Sigmoid colon (tissue), 4 donors: ENCODE measurements at regions not wholly inside any gene's neighbourhood (a gene's known extent, or its start where the extent isn't known, plus 50 kb on each side); places are given as distances from the start of the nearest gene placed in this dataset.

Experiments
- POLR2AphosphoS5 ChIP-seq, 4 donors: sonication (generic); formaldehyde crosslinking; IDR thresholded peaks; one replicate each; pipeline ENCODE4 v1.6.1; 2017; ENCODE audit warnings: antibody characterized with exemption in 4 of 4
- TF ChIP-seq, protein P1 (sequence below), 4 experiments: fragments of 450-650 bp in 3 of 4; fragments of 200-600 bp in 1 of 4; IDR thresholded peaks; one replicate each; pipeline ENCODE4 v1.5.1; 2016 to 2019; ENCODE audit warnings: antibody characterized with exemption in 4 of 4, mild to moderate bottlenecking in 3 of 4, moderate library complexity in 2 of 4

- TF ChIP-seq, protein P1, sequence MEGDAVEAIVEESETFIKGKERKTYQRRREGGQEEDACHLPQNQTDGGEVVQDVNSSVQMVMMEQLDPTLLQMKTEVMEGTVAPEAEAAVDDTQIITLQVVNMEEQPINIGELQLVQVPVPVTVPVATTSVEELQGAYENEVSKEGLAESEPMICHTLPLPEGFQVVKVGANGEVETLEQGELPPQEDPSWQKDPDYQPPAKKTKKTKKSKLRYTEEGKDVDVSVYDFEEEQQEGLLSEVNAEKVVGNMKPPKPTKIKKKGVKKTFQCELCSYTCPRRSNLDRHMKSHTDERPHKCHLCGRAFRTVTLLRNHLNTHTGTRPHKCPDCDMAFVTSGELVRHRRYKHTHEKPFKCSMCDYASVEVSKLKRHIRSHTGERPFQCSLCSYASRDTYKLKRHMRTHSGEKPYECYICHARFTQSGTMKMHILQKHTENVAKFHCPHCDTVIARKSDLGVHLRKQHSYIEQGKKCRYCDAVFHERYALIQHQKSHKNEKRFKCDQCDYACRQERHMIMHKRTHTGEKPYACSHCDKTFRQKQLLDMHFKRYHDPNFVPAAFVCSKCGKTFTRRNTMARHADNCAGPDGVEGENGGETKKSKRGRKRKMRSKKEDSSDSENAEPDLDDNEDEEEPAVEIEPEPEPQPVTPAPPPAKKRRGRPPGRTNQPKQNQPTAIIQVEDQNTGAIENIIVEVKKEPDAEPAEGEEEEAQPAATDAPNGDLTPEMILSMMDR (IDR thresholded peaks at IDR 0.05) = no peak
- TF ChIP-seq POLR2AphosphoS5 (IDR thresholded peaks at IDR 0.05) = no peak
Observed at GRCh38 chr11:45026835-45027234, 76.2 kb upstream of the TP53I11 start.
